GM19351 (cell line): ENCODE measurements at regions not wholly inside any gene's neighbourhood (a gene's known extent, or its start where the extent isn't known, plus 50 kb on each side); places are given as distances from the start of the nearest gene placed in this dataset.

ENCODE experiments used
- ATAC-seq: cut with Tn5 transposase; IDR thresholded peaks from one replicate; pipeline ENCODE4 v1.9.1; 2021; ENCODE audit warnings: mild to moderate bottlenecking, moderate library complexity; ENCODE audit not compliant: unreplicated experiment

- ATAC-seq, result no peak
Measured at GRCh38 chr17:34151102-34151501, 104.0 kb upstream of the CCL2 start.

GRCh38 chr17:34153991-34154390 lies 101.1 kb upstream of the CCL2 start:
- ATAC-seq, result no peak

GRCh38 chr17:34154961-34155730 lies 99.9 kb upstream of the CCL2 start:
- no peak for ATAC-seq

GRCh38 chr17:34155947-34156346 lies 99.1 kb upstream of the CCL2 start:
- ATAC-seq, result no peak

GRCh38 chr17:34156401-34156740 lies 98.7 kb upstream of the CCL2 start:
- ATAC-seq, result no peak

GRCh38 chr17:34156741-34157589 lies 98.1 kb upstream of the CCL2 start:
- ATAC-seq, result no peak

- ATAC-seq, result no peak
Measured at GRCh38 chr17:34161690-34162089, 93.4 kb upstream of the CCL2 start.

- no peak for ATAC-seq
Measured at GRCh38 chr17:34163123-34163522, 92.0 kb upstream of the CCL2 start.

- no peak for ATAC-seq
Measured at GRCh38 chr17:34163646-34164045, 91.4 kb upstream of the CCL2 start.

GRCh38 chr17:34164837-34165236 lies 90.2 kb upstream of the CCL2 start:
- ATAC-seq, result no peak

- no peak for ATAC-seq
Measured at GRCh38 chr17:34166352-34166751, 88.7 kb upstream of the CCL2 start.

GRCh38 chr17:34167354-34167753 lies 87.7 kb upstream of the CCL2 start:
- ATAC-seq, result no peak

- ATAC-seq, result no peak
Measured at GRCh38 chr17:34168989-34169388, 86.1 kb upstream of the CCL2 start.

GRCh38 chr17:34169496-34169895 lies 85.6 kb upstream of the CCL2 start:
- ATAC-seq, result no peak

- no peak for ATAC-seq
Measured at GRCh38 chr17:34171245-34171818, 83.8 kb upstream of the CCL2 start.

GRCh38 chr17:34172390-34172918 lies 82.6 kb upstream of the CCL2 start:
- no peak for ATAC-seq

GRCh38 chr17:34173241-34173640 lies 81.8 kb upstream of the CCL2 start:
- no peak for ATAC-seq

GRCh38 chr17:34174496-34174895 lies 80.6 kb upstream of the CCL2 start:
- ATAC-seq, result no peak

GRCh38 chr17:34176440-34176839 lies 78.6 kb upstream of the CCL2 start:
- no peak for ATAC-seq

GRCh38 chr17:34177642-34178041 lies 77.4 kb upstream of the CCL2 start:
- ATAC-seq, result no peak

- no peak for ATAC-seq
Measured at GRCh38 chr17:34178092-34178491, 77.0 kb upstream of the CCL2 start.
